Astrocyte of the cerebellum (primary cell): ENCODE measurements at regions not wholly inside any gene's neighbourhood (a gene's known extent, or its start where the extent isn't known, plus 50 kb on each side); places are given as distances from the start of the nearest gene placed in this dataset.

ENCODE experiments used
- DNase-seq: peaks from one replicate; pipeline ENCODE4 v3.0.0-alpha.2; 2011; ENCODE audit warnings: low read depth
- H3K4me3 ChIP-seq: 2 replicates; pipeline ENCODE4 v1.5.1; 2011; ENCODE audit warnings: mild to moderate bottlenecking, low read depth, low read length, moderate library complexity
- in situ Hi-C: cut with HindIII; loops from 2 replicates; pipeline ENCODE4 v1.10.0; 2017; ENCODE audit warnings: low sequenced_read_pairs
- TF ChIP-seq, protein P1 (sequence below): IDR thresholded peaks from 2 replicates; pipeline ENCODE4 v1.5.1; 2012; ENCODE audit warnings: low read length, low read depth, moderate library complexity, mild to moderate bottlenecking; ENCODE audit errors: missing control alignments

DNA sequence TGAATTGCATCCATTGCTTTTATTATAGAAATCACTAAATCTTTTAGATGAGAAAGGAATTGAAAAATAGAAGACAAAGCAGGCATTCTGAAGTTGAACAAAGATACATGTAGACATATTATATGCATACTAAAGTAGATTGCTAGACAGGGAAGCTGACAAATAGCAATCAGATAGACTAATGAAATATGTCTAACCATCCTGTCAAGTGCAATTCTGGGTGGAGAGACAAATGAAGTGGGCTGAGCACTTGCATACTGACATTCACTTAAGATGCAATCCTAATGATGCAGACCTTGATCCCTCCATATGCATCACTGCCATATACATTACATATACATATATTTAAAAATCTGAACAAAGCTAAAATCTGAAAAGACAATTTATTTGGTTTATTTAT, 1130.0 kb upstream of the CDH6 start:
- H3K4me3 ChIP-seq, result no peak overlapping the region
- in situ Hi-C loops, result no loop called here
- TF ChIP-seq, protein P1, sequence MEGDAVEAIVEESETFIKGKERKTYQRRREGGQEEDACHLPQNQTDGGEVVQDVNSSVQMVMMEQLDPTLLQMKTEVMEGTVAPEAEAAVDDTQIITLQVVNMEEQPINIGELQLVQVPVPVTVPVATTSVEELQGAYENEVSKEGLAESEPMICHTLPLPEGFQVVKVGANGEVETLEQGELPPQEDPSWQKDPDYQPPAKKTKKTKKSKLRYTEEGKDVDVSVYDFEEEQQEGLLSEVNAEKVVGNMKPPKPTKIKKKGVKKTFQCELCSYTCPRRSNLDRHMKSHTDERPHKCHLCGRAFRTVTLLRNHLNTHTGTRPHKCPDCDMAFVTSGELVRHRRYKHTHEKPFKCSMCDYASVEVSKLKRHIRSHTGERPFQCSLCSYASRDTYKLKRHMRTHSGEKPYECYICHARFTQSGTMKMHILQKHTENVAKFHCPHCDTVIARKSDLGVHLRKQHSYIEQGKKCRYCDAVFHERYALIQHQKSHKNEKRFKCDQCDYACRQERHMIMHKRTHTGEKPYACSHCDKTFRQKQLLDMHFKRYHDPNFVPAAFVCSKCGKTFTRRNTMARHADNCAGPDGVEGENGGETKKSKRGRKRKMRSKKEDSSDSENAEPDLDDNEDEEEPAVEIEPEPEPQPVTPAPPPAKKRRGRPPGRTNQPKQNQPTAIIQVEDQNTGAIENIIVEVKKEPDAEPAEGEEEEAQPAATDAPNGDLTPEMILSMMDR, result no peak
- DNase-seq, result no peak

GRCh38 chr5:30051976-30052375, 1141.5 kb upstream of the CDH6 start:
- DNase-seq, result no peak
- in situ Hi-C loops, result no loop called here
- TF ChIP-seq, protein P1, result no peak
- no peak overlapping the region for H3K4me3 ChIP-seq

DNA sequence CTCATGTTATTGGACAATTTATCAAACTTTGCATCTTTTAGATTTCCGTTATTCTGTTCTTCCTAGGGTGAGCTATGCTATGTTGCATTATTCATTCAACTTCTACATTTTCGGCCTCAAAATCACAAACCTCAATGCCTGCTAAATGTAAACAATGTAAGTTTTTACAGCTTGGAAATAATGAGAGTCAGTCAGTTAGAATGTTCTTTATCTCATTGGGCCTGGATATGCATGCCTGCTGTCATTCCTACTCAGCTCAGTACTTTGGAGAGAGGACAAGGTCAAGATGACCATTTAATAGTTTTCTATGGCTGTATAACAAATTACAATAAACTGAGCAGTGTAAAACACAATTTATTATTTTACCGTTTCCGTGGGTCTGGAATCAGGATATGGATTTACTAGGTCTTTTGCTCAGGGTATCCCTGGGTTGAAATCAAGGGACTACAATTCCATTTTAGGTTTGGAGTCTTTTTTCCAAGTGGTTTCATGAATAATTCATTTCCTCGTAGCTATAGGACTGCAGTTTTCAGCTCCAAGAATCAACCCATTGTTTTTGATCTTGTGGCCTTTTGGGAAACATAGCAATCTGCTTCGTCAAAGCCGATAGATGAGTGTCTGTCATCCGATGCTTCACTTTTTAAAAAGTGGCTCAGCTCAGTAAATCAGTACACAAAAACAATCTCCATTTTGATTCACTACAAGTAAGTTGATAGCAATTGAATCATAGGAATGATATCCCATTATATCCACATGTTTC, 1143.2 kb upstream of the CDH6 start:
- no peak for DNase-seq
- in situ Hi-C loops, result no loop called here
- no peak overlapping the region for H3K4me3 ChIP-seq
- TF ChIP-seq, protein P1, result no peak

DNA sequence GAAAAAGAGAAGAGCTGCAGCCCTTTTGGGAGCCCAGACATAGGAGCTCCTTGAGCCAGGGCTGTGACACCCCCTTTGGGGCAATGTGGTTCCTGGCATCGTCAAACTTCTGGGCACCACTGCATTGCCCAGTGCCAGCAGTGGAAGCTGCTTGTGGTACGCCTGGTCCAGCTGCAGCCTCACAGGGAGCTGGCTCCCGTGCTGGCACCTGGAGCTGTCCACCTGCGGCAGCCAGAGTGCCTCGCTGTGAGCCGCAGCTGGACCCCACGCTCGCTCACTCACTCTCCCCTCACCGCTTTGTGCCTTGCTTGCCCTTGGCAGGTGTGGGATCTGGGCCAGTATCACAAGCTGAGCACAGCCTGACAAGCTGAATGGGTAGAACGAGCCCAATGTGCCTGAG, 1150.8 kb upstream of the CDH6 start:
- TF ChIP-seq, protein P1, result no peak
- in situ Hi-C loops, result loop anchor here (25.0 kb wide), 1 partner anchor 1195 kb away; no protein-coding TSS in a partner anchor
- no peak overlapping the region for H3K4me3 ChIP-seq
- DNase-seq, result no peak

- H3K4me3 ChIP-seq, result no peak overlapping the region
- TF ChIP-seq, protein P1, result no peak
Observed at GRCh38 chr5:30041831-30042385, 1151.6 kb upstream of the CDH6 start.

GRCh38 chr5:30041291-30041690, 1152.2 kb upstream of the CDH6 start:
- in situ Hi-C loops, result loop anchor here (25.0 kb wide), 1 partner anchor 1196 kb away; no protein-coding TSS in a partner anchor
- no peak for DNase-seq
- TF ChIP-seq, protein P1, result no peak
- H3K4me3 ChIP-seq, result no peak overlapping the region

More at GRCh38 chr5:30041831-30042385, 1151.6 kb upstream of the CDH6 start:
- DNase-seq, result no peak
- in situ Hi-C loops, result loop anchor here (25.0 kb wide), 1 partner anchor 1195 kb away; no protein-coding TSS in a partner anchor
